PC-9 (cell line): ENCODE measurements at regions not wholly inside any gene's neighbourhood (a gene's known extent, or its start where the extent isn't known, plus 50 kb on each side); places are given as distances from the start of the nearest gene placed in this dataset.
"Not testable (repeated sequence)": the region's sequence is repeated elsewhere in the genome, so short reads cannot be mapped to it uniquely, and the experiment has no call there.

Source experiments
- CTCF ChIP-seq: fragments of 200-600 bp; sonication (generic); conservative IDR thresholded peaks from 2 replicates; pipeline ENCODE4 v1.6.1; 2017; ENCODE audit warnings: mixed run types, antibody characterized with exemption, mild to moderate bottlenecking, moderate library complexity
- EZH2 ChIP-seq: fragments of 200-600 bp; sonication (generic); IDR thresholded peaks from 2 replicates; pipeline ENCODE4 v1.8.0; 2017; ENCODE audit warnings: antibody characterized with exemption, low read depth

DNA sequence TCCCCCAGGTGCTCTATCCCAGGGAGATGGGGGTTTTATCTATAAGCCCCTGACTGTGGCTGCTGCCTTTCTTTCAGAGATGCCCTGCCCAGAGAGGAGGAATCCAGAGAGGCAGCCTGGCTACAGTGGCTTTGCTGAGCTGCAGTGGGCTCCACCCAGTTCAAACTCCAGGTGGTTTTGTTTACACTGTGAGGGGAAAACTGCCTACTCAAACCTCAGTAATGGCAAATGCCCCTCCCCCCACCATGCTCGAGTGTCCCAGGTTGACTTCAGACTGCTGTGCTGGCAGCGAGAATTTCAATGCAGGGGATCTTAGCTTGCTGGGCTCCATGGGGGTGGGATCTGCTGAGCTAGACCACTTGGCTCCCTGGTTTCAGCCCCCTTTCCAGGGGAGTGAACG, 419.6 kb upstream of the CASK start:
- not testable (repeated sequence) for TF ChIP-seq CTCF, EZH2
